Kidney (tissue), 13 donors: ENCODE measurements at regions not wholly inside any gene's neighbourhood (a gene's known extent, or its start where the extent isn't known, plus 50 kb on each side); places are given as distances from the start of the nearest gene placed in this dataset.

Experiments used
- DNase-seq, 5 donors: peaks; one replicate each; pipeline ENCODE4 v3.0.0-alpha.2; 2013 to 2020
- FAIRE-seq: peaks from 2 replicates; lab custom pipeline; 2012; peaks lifted over from hg19 to GRCh38; lab: Jason Lieb, UNC
- H3K27ac ChIP-seq, 2 donors: one replicate each; pipeline ENCODE4 v1.7.0; 2013; ENCODE audit warnings: low read depth in 2 of 2, low read length in 2 of 2, inconsistent platforms in 1 of 2
- H3K27me3 ChIP-seq: one replicate; pipeline ENCODE4 v1.7.1; 2013; ENCODE audit warnings: low read length, inconsistent platforms; ENCODE audit not compliant: control insufficient read depth, insufficient read depth
- H3K36me3 ChIP-seq, 3 donors: one replicate each; pipeline versions ENCODE4 v1.7.0 to v1.7.1; 2013; ENCODE audit warnings: low read length in 3 of 3, control low read depth in 1 of 3, inconsistent platforms in 1 of 3; ENCODE audit not compliant: insufficient read depth in 3 of 3, control insufficient read depth in 2 of 3
- H3K4me1 ChIP-seq, 3 donors: one replicate each; pipeline versions ENCODE4 v1.7.0 to v1.7.1; 2013; ENCODE audit warnings: low read length in 3 of 3, inconsistent platforms in 1 of 3, low read depth in 1 of 3; ENCODE audit not compliant: control insufficient read depth in 2 of 3, insufficient read depth in 2 of 3
- H3K4me3 ChIP-seq, 3 donors: one replicate each; pipeline versions ENCODE4 v1.7.0 to v1.8.1; 2013; ENCODE audit warnings: low read length in 3 of 3, control low read depth in 1 of 3, inconsistent platforms in 1 of 3
- H3K9ac ChIP-seq, 3 donors: one replicate each; pipeline versions ENCODE4 v1.7.0 to v1.7.1; 2013; ENCODE audit warnings: low read length in 3 of 3, control low read depth in 1 of 3, inconsistent platforms in 1 of 3
- H3K9me3 ChIP-seq, 3 donors: one replicate each; pipeline versions ENCODE4 v1.7.0 to v1.7.1; 2013; ENCODE audit warnings: low read length in 3 of 3, control low read depth in 1 of 3, inconsistent platforms in 1 of 3; ENCODE audit not compliant: control insufficient read depth in 2 of 3, insufficient read depth in 1 of 3
- intact Hi-C: fragments of 100-400 bp; cut with DNase I; formaldehyde crosslinking; loops from one replicate; pipeline ENCODE4 v1.11.1; 2022
- TF ChIP-seq, protein P1 (sequence below): IDR thresholded peaks from 3 replicates; pipeline ENCODE4 v1.5.1; 2012; ENCODE audit warnings: mild to moderate bottlenecking, moderate library complexity, borderline replicate concordance; ENCODE audit not compliant: insufficient read depth; ENCODE audit errors: extremely low read depth
- donor health status: control.
- donor health status: control.
- donor health status: control.
- donor health status: control.
- donor health status: control.
- donor health status: DM: yes; HTN: yes; CAD: no.
- donor health status: Normal renal cell carcinoma (clear cell type).

DNA sequence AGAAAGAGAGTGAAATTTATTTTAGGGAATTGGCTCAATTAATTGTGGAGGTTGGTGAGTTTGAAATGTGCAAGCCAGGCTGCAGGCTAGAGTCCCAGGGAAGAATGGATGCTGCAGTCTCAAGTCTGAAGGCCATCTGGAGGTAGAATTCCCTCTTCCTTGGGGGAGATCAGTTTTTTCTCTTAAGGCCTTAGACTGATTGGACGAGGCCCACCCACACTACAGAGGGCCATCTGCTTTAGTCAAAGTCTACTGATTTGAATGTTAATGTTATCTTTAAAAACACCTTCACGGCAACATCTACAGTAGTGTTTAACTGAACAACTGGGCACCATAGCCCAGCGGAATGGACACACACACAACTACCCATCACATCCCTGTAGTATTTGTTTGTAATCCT is 245.9 kb upstream of the IRF2BP2 start:
- FAIRE-seq = no peak
- no peak overlapping the region for H3K4me3 ChIP-seq
- H3K36me3 ChIP-seq = no peaks in the 10 kb centered on the region
- H3K9me3 ChIP-seq = no peaks in the 10 kb centered on the region
- TF ChIP-seq, protein P1, sequence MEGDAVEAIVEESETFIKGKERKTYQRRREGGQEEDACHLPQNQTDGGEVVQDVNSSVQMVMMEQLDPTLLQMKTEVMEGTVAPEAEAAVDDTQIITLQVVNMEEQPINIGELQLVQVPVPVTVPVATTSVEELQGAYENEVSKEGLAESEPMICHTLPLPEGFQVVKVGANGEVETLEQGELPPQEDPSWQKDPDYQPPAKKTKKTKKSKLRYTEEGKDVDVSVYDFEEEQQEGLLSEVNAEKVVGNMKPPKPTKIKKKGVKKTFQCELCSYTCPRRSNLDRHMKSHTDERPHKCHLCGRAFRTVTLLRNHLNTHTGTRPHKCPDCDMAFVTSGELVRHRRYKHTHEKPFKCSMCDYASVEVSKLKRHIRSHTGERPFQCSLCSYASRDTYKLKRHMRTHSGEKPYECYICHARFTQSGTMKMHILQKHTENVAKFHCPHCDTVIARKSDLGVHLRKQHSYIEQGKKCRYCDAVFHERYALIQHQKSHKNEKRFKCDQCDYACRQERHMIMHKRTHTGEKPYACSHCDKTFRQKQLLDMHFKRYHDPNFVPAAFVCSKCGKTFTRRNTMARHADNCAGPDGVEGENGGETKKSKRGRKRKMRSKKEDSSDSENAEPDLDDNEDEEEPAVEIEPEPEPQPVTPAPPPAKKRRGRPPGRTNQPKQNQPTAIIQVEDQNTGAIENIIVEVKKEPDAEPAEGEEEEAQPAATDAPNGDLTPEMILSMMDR = no peak
- peaks cover 0 to 3% (median 0%) of the 10 kb centered on the region in 3 donors for H3K4me1 ChIP-seq
- no peak overlapping the region for H3K27ac ChIP-seq
- no peaks in the 10 kb centered on the region for H3K27me3 ChIP-seq
- intact Hi-C loops = no loop called here
- H3K9ac ChIP-seq = no peak overlapping the region
- no peak for DNase-seq

DNA sequence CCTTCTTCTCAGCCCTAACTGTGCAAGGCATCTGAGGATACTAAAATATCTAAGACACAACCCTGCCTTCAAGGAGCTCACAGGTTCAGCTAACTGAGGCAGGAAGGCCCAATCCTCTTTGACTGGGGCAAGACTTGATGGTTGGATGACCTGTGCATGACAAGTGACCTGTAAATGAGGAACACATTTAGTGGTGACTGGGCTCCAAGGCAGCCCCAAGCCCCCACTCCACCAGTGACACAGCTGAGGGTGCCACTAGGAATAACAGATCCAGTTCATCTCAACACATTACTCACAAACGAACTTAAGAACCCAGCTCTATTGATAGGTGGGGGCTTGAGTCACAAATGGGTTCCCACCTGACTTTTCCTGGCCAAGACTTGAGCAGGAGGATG is 244.7 kb upstream of the IRF2BP2 start:
- TF ChIP-seq, protein P1 = no peak
- no peaks in the 10 kb centered on the region for H3K27me3 ChIP-seq

DNA sequence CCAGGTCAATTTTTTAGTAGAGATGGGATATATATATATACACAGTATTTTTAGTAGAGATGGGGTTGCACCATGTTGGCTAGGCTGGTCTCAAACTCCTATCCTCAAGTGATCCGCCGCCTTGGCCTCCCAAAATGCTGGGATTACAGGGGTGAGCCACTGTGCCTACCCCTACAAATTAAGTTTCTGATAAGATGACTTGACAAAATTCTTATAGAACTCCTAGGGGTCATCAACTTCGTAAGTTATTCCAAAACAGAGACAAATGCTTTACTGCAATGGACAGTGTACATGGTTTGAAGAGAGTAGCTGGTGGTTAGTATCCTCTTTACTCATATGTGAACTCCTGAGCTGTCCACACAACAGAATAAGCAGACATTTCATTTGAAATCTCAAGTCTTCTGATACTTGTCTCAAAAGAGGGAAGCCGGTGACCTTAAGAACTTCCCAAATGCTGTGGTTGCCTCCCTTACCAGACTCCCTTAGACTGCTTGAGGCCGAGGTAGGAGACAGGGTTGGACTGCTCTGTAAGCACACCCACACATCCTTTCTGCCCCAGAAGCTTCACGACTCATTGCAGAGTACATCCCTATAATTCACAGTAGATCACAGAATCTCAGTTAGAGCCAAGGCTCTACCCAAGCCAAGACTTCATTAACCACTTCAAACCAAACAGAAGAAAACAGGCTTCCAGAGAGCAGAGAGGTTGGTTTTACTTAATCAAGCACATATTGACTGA is 244.1 kb upstream of the IRF2BP2 start:
- FAIRE-seq (no peak), DNase-seq (peak in 1 of 5 donors; percentile 7)
- intact Hi-C loops = no loop called here
- H3K9me3 ChIP-seq = no peaks in the 10 kb centered on the region
- H3K36me3 ChIP-seq = no peaks in the 10 kb centered on the region
- TF ChIP-seq, protein P1 = no peak
- no peak overlapping the region for H3K9ac ChIP-seq
- no peaks in the 10 kb centered on the region for H3K27me3 ChIP-seq
- H3K27ac ChIP-seq = no peak overlapping the region
- peaks cover 0 to 3% (median 0%) of the 10 kb centered on the region in 3 donors for H3K4me1 ChIP-seq
- no peak overlapping the region for H3K4me3 ChIP-seq

More for the DNA sequence above, 244.7 kb upstream of the IRF2BP2 start:
- intact Hi-C loops = no loop called here
- no peak overlapping the region for H3K4me3 ChIP-seq
- peaks cover 0 to 3% (median 0%) of the 10 kb centered on the region in 3 donors for H3K4me1 ChIP-seq
- H3K9me3 ChIP-seq = no peaks in the 10 kb centered on the region
- H3K36me3 ChIP-seq = no peaks in the 10 kb centered on the region
- no peak for FAIRE-seq
- H3K9ac ChIP-seq = no peak overlapping the region
- peak in 1 of 5 donors; percentile 16 for DNase-seq
- H3K27ac ChIP-seq = no peak overlapping the region

DNA sequence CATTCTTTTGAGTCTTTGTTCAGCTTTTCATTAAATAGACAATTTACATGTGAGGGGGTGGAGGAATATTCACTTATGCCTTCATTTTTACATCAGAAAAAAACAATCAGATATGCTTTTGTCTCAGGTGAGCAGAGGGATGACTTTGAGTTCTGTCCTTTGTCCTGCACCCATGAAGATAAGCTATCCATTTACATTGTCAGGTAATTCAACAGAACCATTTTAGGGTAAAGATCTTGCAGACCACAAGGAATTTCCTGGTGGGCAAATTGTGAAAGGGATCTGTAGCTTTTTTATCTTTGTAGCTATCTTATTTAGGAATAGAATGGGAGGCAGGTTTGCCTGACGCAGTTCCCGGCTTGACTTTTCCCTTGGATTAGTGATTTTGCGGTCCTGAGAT is 242.7 kb upstream of the IRF2BP2 start:
- peak in 1 of 5 donors; percentile 0 for DNase-seq
- TF ChIP-seq, protein P1 = no peak
- Histone ChIP-seq H3K27me3 (no peaks in the 10 kb centered on the region), H3K36me3 (no peaks in the 10 kb centered on the region), H3K9me3 (no peaks in the 10 kb centered on the region), H3K27ac (no peak overlapping the region), H3K9ac (no peak overlapping the region), H3K4me3 (no peak overlapping the region), H3K4me1 (peaks cover 0 to 3% (median 0%) of the 10 kb centered on the region in 3 donors)
- intact Hi-C loops = no loop called here
- no peak for FAIRE-seq
